22Rv1 (cell line): ENCODE measurements at regions not wholly inside any gene's neighbourhood (a gene's known extent, or its start where the extent isn't known, plus 50 kb on each side); places are given as distances from the start of the nearest gene placed in this dataset.
"Not testable (repeated sequence)": the region's sequence is repeated elsewhere in the genome, so short reads cannot be mapped to it uniquely, and the experiment has no call there.

Experiments used
- ZFX ChIP-seq: fragments of 450-650 bp; IDR thresholded peaks from 2 replicates; pipeline ENCODE4 v1.6.1; 2017; ENCODE audit warnings: antibody characterized with exemption, borderline replicate concordance
- TF ChIP-seq, protein P1 (sequence below): fragments of 450-650 bp; IDR thresholded peaks from 2 replicates; pipeline ENCODE4 v1.5.1; 2017; ENCODE audit warnings: mild to moderate bottlenecking

DNA sequence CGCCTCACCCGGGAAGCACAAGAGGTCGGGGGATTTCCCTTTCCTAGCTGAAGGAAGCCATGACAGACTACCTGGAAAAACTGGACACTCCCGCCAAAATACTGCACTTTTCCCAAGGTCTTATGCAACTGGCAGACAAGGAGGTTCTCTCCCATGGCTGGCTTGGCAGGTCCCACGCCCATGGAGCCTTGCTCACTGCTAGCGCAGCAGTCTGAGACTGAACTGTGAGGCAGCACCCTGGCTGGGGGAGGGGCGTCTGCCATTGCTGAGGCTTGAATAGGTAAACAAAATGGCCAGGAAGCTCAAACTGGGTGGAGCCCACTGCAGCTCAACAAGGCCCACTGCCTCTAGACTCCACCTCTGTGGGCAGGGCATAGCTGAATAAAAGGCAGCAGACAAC, 92.1 kb downstream of the C4BPA start:
- TF ChIP-seq, protein P1, sequence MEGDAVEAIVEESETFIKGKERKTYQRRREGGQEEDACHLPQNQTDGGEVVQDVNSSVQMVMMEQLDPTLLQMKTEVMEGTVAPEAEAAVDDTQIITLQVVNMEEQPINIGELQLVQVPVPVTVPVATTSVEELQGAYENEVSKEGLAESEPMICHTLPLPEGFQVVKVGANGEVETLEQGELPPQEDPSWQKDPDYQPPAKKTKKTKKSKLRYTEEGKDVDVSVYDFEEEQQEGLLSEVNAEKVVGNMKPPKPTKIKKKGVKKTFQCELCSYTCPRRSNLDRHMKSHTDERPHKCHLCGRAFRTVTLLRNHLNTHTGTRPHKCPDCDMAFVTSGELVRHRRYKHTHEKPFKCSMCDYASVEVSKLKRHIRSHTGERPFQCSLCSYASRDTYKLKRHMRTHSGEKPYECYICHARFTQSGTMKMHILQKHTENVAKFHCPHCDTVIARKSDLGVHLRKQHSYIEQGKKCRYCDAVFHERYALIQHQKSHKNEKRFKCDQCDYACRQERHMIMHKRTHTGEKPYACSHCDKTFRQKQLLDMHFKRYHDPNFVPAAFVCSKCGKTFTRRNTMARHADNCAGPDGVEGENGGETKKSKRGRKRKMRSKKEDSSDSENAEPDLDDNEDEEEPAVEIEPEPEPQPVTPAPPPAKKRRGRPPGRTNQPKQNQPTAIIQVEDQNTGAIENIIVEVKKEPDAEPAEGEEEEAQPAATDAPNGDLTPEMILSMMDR = not testable (repeated sequence)
- not testable (repeated sequence) for TF ChIP-seq ZFX
